Heart left ventricle (tissue), 16 donors: ENCODE measurements at regions not wholly inside any gene's neighbourhood (a gene's known extent, or its start where the extent isn't known, plus 50 kb on each side); places are given as distances from the start of the nearest gene placed in this dataset.

Experiments used
- ATAC-seq, 4 donors: fragments of 200-7000 bp; cut with Tn5 transposase; one replicate each; pipeline ENCODE4 v1.9.1; 2020 to 2022; ENCODE audit warnings: moderate library complexity in 4 of 4, mild to moderate bottlenecking in 3 of 4, moderate number of reproducible peaks in 1 of 4
- DNase-seq, 5 donors: peaks; one replicate each; pipeline ENCODE4 v3.0.0-alpha.2; 2020
- H3K27ac ChIP-seq, 12 donors: fragments of 200-600 bp; sonication (generic) in 4 of 12; one replicate each; pipeline versions ENCODE4 v1.5.0 to v1.8.0; 2016 to 2022; ENCODE audit warnings: mild to moderate bottlenecking in 2 of 12
- H3K27me3 ChIP-seq, 9 donors: fragments of 200-600 bp; sonication (generic) in 2 of 9; one replicate each; pipeline versions ENCODE4 v1.5.1 to v1.8.0; 2016 to 2022; ENCODE audit warnings: mild to moderate bottlenecking in 3 of 9
- H3K36me3 ChIP-seq, 9 donors: fragments of 200-600 bp; sonication (generic) in 2 of 9; one replicate each; pipeline versions ENCODE4 v1.5.0 to v1.8.0; 2018 to 2022; ENCODE audit warnings: mild to moderate bottlenecking in 2 of 9
- H3K4me1 ChIP-seq, 12 donors: fragments of 200-600 bp; sonication (generic) in 4 of 12; one replicate each; pipeline versions ENCODE4 v1.5.0 to v1.8.0; 2016 to 2022; ENCODE audit warnings: mild to moderate bottlenecking in 3 of 12
- H3K4me3 ChIP-seq, 12 donors: fragments of 200-600 bp; sonication (generic) in 4 of 12; one replicate each; pipeline versions ENCODE4 v1.5.0 to v1.8.0; 2017 to 2022; ENCODE audit warnings: mild to moderate bottlenecking in 9 of 12, moderate library complexity in 4 of 12
- H3K9me3 ChIP-seq, 12 donors: fragments of 200-600 bp; sonication (generic) in 4 of 12; one replicate each; pipeline versions ENCODE4 v1.5.0 to v1.8.0; 2016 to 2022; ENCODE audit warnings: mild to moderate bottlenecking in 1 of 12
- CTCF ChIP-seq, 12 donors: fragments of 200-600 bp; sonication (generic) in 4 of 12; IDR thresholded peaks; one replicate each; pipeline versions ENCODE4 v1.5.0 to v1.8.0; 2018 to 2022; ENCODE audit warnings: antibody characterized with exemption in 12 of 12, mild to moderate bottlenecking in 5 of 12
- POLR2A ChIP-seq, 2 donors: fragments of 450-650 bp; IDR thresholded peaks; one replicate each; pipeline ENCODE4 v1.6.1; 2017; ENCODE audit warnings: antibody characterized with exemption in 2 of 2, mild to moderate bottlenecking in 2 of 2, moderate library complexity in 2 of 2
- WGBS, 4 donors: extraction: QIAGEN DNeasy Blood & Tissue Kit in 2 of 4; methylation state at CpG; one replicate each; pipeline versions ENCODE4 v1.1.5 to v1.1.7; 2013 to 2018; 5-methylcytosine and 5-hydroxymethylcytosine counted together
- intact Hi-C, 10 donors: fragments of 100-400 bp; cut with DNase I; formaldehyde crosslinking; loops; one replicate each; pipeline versions ENCODE4 v1.11.1 to v1.14.2; 2022
- donor health status: ischemic (EF 13 %, LVEDD 7.1; RV severe dilation, severe dysfunction).
- donor health status: healthy with polysubstance abuse.
- donor health status: DM: no; HTN: yes; CAD: no.
- donor health status: DM: no; HTN: no; CAD: no.
- donor health status: ischemic (EF 25% LVEDD 6.9; RV normal size, moderate dysfunction).
- donor health status: ischemic (EF 25% LVEDD 5.7; RV mildly dilated, moderate dysfunction).
- donor health status: healthy.
- donor health status: DM: yes; HTN: yes; CAD: no.
- donor health status: ischemic (EF 35%, LVEDD 5.7; RV mildly dilated, moderate dysfunction).
- donor health status: nonischemic (EF 11% LVEDD 7.7; RV severe dilation, severe dysfunction).
- donor health status: DM: yes; HTN: yes; CAD: no.
- donor health status: PGD.
- donor health status: ischemic (EF 29% LVEDD 5.4; RV normal size, mild dysfunction).
- donor health status: nonischemic (EF 23%, LVEDD 6.1; RV moderate dilation, normal function).

- intact Hi-C loops, result no loop called here
- WGBS, 4 donors, result 63 to 69% (median 66%) methylated on average over 2 of the region's 2 CpGs
- TF ChIP-seq CTCF (IDR thresholded peaks at IDR 0.05), result no peak
- TF ChIP-seq POLR2A (IDR thresholded peaks at IDR 0.05), result no peak
- DNase-seq (no peak), ATAC-seq (no peak)
- H3K9me3 ChIP-seq, result peaks cover 0 to 8% (median 0%) of the 10 kb centered on the region in 12 donors
- H3K4me1 ChIP-seq, result no peaks in the 10 kb centered on the region
- no peaks in the 10 kb centered on the region for H3K36me3 ChIP-seq
- no peak overlapping the region for H3K4me3 ChIP-seq
- H3K27me3 ChIP-seq, result no peaks in the 10 kb centered on the region
- no peak overlapping the region for H3K27ac ChIP-seq
Measured at GRCh38 chr6:66931787-66932186, 1224.8 kb upstream of the EYS start.

GRCh38 chr6:66930559-66931290, 1223.7 kb upstream of the EYS start:
- Histone ChIP-seq H3K4me1 (no peaks in the 10 kb centered on the region), H3K27me3 (no peaks in the 10 kb centered on the region), H3K36me3 (no peaks in the 10 kb centered on the region), H3K27ac (no peak overlapping the region), H3K9me3 (peaks cover 0 to 18% (median 7%) of the 10 kb centered on the region in 12 donors), H3K4me3 (no peak overlapping the region)
- 72 to 84% (median 80%) methylated on average over 2 of the region's 2 CpGs for WGBS, 4 donors
- intact Hi-C loops, result no loop called here
- no peak for DNase-seq
- ATAC-seq, result no peak
- TF ChIP-seq CTCF (IDR thresholded peaks at IDR 0.05) (no peak), POLR2A (IDR thresholded peaks at IDR 0.05) (no peak)

DNA sequence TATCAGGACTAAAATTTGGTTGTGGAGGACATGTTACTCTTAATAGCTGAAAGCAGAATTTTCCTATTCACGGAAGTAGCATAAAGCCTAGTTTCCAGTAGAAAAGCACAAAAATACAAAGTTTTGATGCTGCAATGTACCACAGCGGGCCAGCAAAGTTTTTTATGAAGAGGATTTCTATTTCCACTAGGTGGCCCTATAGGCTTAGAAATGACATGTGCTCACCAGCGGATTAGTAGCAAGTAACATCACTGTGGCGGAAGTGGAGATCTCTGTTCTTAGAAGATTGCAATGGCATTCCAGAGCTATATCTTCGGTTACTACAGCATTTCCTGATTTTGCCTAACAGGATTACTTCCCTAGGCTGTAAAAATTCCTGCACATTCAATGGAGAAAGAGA, 1219.0 kb upstream of the EYS start:
- no peaks in the 10 kb centered on the region for H3K36me3 ChIP-seq
- no peak overlapping the region for H3K4me3 ChIP-seq
- H3K9me3 ChIP-seq, result peaks cover 0 to 31% (median 18%) of the 10 kb centered on the region in 12 donors
- H3K27ac ChIP-seq, result no peak overlapping the region
- TF ChIP-seq CTCF (IDR thresholded peaks at IDR 0.05) (peak in 2 of 12 donors; percentile 8 to 11), POLR2A (IDR thresholded peaks at IDR 0.05) (no peak)
- H3K4me1 ChIP-seq, result no peaks in the 10 kb centered on the region
- no peak for DNase-seq
- no peak for ATAC-seq
- H3K27me3 ChIP-seq, result no peaks in the 10 kb centered on the region
- WGBS, 4 donors, result 82 to 85% (median 83%) methylated on average over 5 of the region's 5 CpGs
- intact Hi-C loops, result no loop called here

DNA sequence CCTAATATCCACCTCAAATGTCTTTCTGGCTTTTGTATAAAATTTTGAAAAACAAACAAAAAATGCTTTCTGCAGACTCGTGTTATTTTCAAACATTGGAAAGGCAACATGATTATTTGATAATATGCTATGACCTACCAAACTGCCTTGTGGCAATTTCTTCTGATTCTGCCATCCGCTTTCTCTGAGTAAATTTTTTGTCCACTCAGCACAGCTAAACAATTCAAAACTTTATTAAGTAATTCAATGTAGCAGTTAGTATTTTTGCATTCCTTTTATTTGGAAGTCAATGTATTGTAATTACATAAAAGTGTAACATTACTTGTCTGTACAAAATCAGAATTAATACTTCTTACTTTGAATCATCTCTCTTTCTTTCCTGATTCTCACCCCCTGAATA, 1206.6 kb upstream of the EYS start:
- H3K27ac ChIP-seq, result no peak overlapping the region
- H3K4me3 ChIP-seq, result no peak overlapping the region
- no peak for TF ChIP-seq POLR2A (IDR thresholded peaks at IDR 0.05)
- no peak for TF ChIP-seq CTCF (IDR thresholded peaks at IDR 0.05)
- no peak for ATAC-seq
- H3K4me1 ChIP-seq, result no peaks in the 10 kb centered on the region
- H3K36me3 ChIP-seq, result no peaks in the 10 kb centered on the region
- WGBS, 4 donors, result 65 to 77% (median 71%) methylated on average over 2 of the region's 2 CpGs
- no peaks in the 10 kb centered on the region for H3K27me3 ChIP-seq
- intact Hi-C loops, result no loop called here
- DNase-seq, result no peak
- no peaks in the 10 kb centered on the region for H3K9me3 ChIP-seq
